GM23338 (cell line): ENCODE measurements at regions not wholly inside any gene's neighbourhood (a gene's known extent, or its start where the extent isn't known, plus 50 kb on each side); places are given as distances from the start of the nearest gene placed in this dataset.

Source experiments
- ATAC-seq: fragments of 200-7000 bp; cut with Tn5 transposase; 3 replicates; pipeline ENCODE4 v1.9.1; 2020
- DNase-seq: peaks from one replicate; pipeline ENCODE4 v3.0.0-alpha.2; 2015; ENCODE audit warnings: low spot score
- H2AFZ ChIP-seq: fragments of 200-600 bp; sonication (generic); 2 replicates; pipeline ENCODE4 v1.8.0; 2016; ENCODE audit warnings: antibody characterized with exemption, mild to moderate bottlenecking, moderate library complexity
- H3F3A ChIP-seq: fragments of 200-600 bp; sonication (generic); replicated peaks from 2 replicates; pipeline ENCODE4 v1.8.0; 2017; ENCODE audit warnings: antibody characterized with exemption, mixed run types, low read depth
- H3K27ac ChIP-seq: fragments of 200-600 bp; sonication (generic); 2 replicates; pipeline ENCODE4 v1.6.1; 2016; ENCODE audit warnings: low read depth
- H3K27me3 ChIP-seq: fragments of 200-600 bp; sonication (generic); 2 replicates; pipeline ENCODE4 v1.8.0; 2016; ENCODE audit warnings: mild to moderate bottlenecking, mixed run types, moderate library complexity; ENCODE audit not compliant: insufficient read depth
- H3K36me3 ChIP-seq: fragments of 200-600 bp; sonication (generic); 2 replicates; pipeline ENCODE4 v1.8.0; 2016; ENCODE audit warnings: mild to moderate bottlenecking; ENCODE audit not compliant: insufficient read depth
- H3K4me1 ChIP-seq: fragments of 200-600 bp; sonication (generic); 2 replicates; pipeline ENCODE4 v1.8.0; 2016; ENCODE audit warnings: mild to moderate bottlenecking, moderate library complexity; ENCODE audit not compliant: insufficient read depth
- H3K4me2 ChIP-seq: fragments of 200-600 bp; sonication (generic); 2 replicates; pipeline ENCODE4 v1.7.1; 2017; ENCODE audit warnings: mixed run types
- H3K4me3 ChIP-seq: fragments of 200-600 bp; sonication (generic); 2 replicates; pipeline ENCODE4 v1.6.1; 2016; ENCODE audit warnings: mixed run types
- H3K79me2 ChIP-seq: fragments of 200-600 bp; sonication (generic); replicated peaks from 2 replicates; pipeline ENCODE4 v1.8.0; 2017; ENCODE audit warnings: mild to moderate bottlenecking; ENCODE audit not compliant: insufficient read depth
- H3K9me2 ChIP-seq: fragments of 200-600 bp; sonication (generic); 2 replicates; pipeline ENCODE4 v1.8.0; 2017; ENCODE audit not compliant: insufficient read depth
- H4K20me1 ChIP-seq: fragments of 200-600 bp; sonication (generic); replicated peaks from 2 replicates; pipeline ENCODE4 v1.8.0; 2017; ENCODE audit warnings: mild to moderate bottlenecking; ENCODE audit not compliant: insufficient read depth
- H3K27ac Mint-ChIP-seq: 2 replicates; pipeline ENCODE4 v1.8.0; 2020; ENCODE audit warnings: inconsistent platforms, mild to moderate bottlenecking, moderate library complexity, mixed read lengths
- H3K27me3 Mint-ChIP-seq: 3 replicates; pipeline ENCODE4 v1.8.0; 2022; ENCODE audit warnings: low read depth, mild to moderate bottlenecking, moderate library complexity, mixed read lengths, inconsistent platforms; ENCODE audit not compliant: insufficient read depth, poor library complexity
- H3K36me3 Mint-ChIP-seq: 3 replicates; pipeline ENCODE4 v1.8.0; 2021; ENCODE audit warnings: low read depth, mild to moderate bottlenecking, inconsistent platforms, moderate library complexity, mixed read lengths
- H3K4me1 Mint-ChIP-seq: 3 replicates; pipeline ENCODE4 v1.8.0; 2020; ENCODE audit warnings: mild to moderate bottlenecking, inconsistent platforms, mixed read lengths
- H3K4me3 Mint-ChIP-seq: 3 replicates; pipeline ENCODE4 v1.8.0; 2021; ENCODE audit warnings: moderate library complexity, mild to moderate bottlenecking, inconsistent platforms, mixed read lengths
- H3K9me3 Mint-ChIP-seq: 3 replicates; pipeline ENCODE4 v1.8.0; 2020; ENCODE audit warnings: moderate library complexity, mild to moderate bottlenecking, inconsistent platforms, mixed read lengths
- CREB1 ChIP-seq: fragments of 250-450 bp; sonication (Bioruptor Pico); IDR thresholded peaks from 2 replicates; pipeline ENCODE4 v1.5.0; 2020; ENCODE audit warnings: low read depth, mild to moderate bottlenecking, moderate library complexity
- EZH2 ChIP-seq: fragments of 200-600 bp; sonication (generic); IDR thresholded peaks from one replicate; pipeline ENCODE4 v1.8.0; 2017; ENCODE audit warnings: antibody characterized with exemption, mild to moderate bottlenecking, low read depth; ENCODE audit not compliant: unreplicated experiment
- JUNB ChIP-seq: IDR thresholded peaks from one replicate; pipeline ENCODE4 v1.6.1; 2016; ENCODE audit warnings: antibody characterized with exemption; ENCODE audit not compliant: unreplicated experiment
- NANOG ChIP-seq: IDR thresholded peaks from 2 replicates; pipeline ENCODE4 v1.6.1; 2016; ENCODE audit warnings: antibody characterized with exemption, borderline replicate concordance
- STAT1 ChIP-seq: IDR thresholded peaks from one replicate; pipeline ENCODE4 v1.6.1; 2016; ENCODE audit warnings: antibody characterized with exemption; ENCODE audit not compliant: unreplicated experiment
- ZNF114 ChIP-seq: fragments of 250-450 bp; sonication (Bioruptor Pico); IDR thresholded peaks from 2 replicates; pipeline ENCODE4 v1.5.0; 2020; ENCODE audit warnings: mild to moderate bottlenecking, moderate library complexity
- TF ChIP-seq, protein P1 (sequence below): IDR thresholded peaks from one replicate; pipeline ENCODE4 v1.6.1; 2018; ENCODE audit warnings: antibody characterized with exemption; ENCODE audit not compliant: unreplicated experiment
- TF ChIP-seq, protein P2 (sequence below): IDR thresholded peaks from 2 replicates; pipeline ENCODE4 v1.6.1; 2016; ENCODE audit warnings: antibody characterized with exemption
- TF ChIP-seq, protein P3 (sequence below), 2 experiments: fragments of 200-600 bp in 1 of 2; sonication (generic) in 1 of 2; conservative IDR thresholded peaks; 2 replicates each; pipeline versions ENCODE4 v1.5.1 to v1.6.1; 2016 to 2017; ENCODE audit warnings: antibody characterized with exemption in 2 of 2, low read depth in 2 of 2, mild to moderate bottlenecking in 2 of 2, moderate library complexity in 1 of 2

DNA sequence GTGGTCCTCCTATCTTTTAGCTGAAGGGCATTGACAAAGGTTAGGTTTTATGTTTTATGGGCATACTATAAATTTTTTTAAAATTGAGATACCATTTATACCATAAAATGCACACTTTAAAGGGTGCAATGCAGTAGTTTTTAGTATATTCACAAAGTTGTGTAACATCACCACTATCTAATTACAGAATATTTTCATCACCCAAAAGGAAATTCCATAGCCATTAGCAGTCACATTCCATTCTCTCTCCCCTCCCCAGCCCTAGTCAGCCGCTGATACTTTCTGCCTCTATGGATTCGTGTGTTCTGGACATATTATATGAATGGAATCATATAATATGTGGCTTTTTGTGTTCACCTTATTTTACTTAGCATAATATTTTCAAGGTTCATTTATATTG lies 135.8 kb upstream of the B3GALT2 start (continued):
- TF ChIP-seq, protein P1, sequence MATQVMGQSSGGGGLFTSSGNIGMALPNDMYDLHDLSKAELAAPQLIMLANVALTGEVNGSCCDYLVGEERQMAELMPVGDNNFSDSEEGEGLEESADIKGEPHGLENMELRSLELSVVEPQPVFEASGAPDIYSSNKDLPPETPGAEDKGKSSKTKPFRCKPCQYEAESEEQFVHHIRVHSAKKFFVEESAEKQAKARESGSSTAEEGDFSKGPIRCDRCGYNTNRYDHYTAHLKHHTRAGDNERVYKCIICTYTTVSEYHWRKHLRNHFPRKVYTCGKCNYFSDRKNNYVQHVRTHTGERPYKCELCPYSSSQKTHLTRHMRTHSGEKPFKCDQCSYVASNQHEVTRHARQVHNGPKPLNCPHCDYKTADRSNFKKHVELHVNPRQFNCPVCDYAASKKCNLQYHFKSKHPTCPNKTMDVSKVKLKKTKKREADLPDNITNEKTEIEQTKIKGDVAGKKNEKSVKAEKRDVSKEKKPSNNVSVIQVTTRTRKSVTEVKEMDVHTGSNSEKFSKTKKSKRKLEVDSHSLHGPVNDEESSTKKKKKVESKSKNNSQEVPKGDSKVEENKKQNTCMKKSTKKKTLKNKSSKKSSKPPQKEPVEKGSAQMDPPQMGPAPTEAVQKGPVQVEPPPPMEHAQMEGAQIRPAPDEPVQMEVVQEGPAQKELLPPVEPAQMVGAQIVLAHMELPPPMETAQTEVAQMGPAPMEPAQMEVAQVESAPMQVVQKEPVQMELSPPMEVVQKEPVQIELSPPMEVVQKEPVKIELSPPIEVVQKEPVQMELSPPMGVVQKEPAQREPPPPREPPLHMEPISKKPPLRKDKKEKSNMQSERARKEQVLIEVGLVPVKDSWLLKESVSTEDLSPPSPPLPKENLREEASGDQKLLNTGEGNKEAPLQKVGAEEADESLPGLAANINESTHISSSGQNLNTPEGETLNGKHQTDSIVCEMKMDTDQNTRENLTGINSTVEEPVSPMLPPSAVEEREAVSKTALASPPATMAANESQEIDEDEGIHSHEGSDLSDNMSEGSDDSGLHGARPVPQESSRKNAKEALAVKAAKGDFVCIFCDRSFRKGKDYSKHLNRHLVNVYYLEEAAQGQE, result no peak
- TF ChIP-seq ZNF114 (CRISPR knock-in tag) (no peak), STAT1 (no peak), EZH2 (no peak), NANOG (no peak), JUNB (no peak)
- TF ChIP-seq, protein P2, sequence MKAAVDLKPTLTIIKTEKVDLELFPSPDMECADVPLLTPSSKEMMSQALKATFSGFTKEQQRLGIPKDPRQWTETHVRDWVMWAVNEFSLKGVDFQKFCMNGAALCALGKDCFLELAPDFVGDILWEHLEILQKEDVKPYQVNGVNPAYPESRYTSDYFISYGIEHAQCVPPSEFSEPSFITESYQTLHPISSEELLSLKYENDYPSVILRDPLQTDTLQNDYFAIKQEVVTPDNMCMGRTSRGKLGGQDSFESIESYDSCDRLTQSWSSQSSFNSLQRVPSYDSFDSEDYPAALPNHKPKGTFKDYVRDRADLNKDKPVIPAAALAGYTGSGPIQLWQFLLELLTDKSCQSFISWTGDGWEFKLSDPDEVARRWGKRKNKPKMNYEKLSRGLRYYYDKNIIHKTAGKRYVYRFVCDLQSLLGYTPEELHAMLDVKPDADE, result no peak

DNA sequence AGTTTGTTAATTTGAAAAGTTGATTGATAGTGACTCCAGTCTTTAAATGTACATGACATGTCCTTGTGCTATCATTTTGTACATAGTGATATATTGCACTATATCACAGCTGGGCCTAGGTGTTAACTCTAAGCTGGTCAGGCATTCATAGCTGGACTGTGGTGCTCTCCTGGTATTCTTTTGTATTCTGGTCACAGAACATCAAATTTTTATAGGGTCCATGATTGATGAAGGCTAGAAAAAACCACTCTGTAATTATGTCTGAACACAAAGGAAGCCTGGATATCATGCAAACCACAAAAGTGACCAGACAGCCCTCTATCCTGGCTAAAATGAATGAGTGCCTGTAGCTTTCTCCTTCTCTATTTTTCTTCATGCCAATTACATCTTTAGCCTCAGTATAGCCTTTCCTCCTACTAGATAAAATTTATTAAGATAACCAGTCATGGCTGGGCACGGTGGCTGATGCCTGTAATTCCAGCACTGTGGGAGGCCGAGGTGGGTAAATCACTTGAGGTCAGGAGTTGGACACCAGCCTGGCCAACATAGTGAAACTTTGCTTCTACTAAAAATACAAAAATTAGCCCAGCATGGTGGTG lies 134.9 kb upstream of the B3GALT2 start:
- H3K4me3 Mint-ChIP-seq, result no peak overlapping the region
- no peak for TF ChIP-seq NANOG
- TF ChIP-seq, protein P2, result no peak
- TF ChIP-seq EZH2, result no peak
- TF ChIP-seq, protein P3, sequence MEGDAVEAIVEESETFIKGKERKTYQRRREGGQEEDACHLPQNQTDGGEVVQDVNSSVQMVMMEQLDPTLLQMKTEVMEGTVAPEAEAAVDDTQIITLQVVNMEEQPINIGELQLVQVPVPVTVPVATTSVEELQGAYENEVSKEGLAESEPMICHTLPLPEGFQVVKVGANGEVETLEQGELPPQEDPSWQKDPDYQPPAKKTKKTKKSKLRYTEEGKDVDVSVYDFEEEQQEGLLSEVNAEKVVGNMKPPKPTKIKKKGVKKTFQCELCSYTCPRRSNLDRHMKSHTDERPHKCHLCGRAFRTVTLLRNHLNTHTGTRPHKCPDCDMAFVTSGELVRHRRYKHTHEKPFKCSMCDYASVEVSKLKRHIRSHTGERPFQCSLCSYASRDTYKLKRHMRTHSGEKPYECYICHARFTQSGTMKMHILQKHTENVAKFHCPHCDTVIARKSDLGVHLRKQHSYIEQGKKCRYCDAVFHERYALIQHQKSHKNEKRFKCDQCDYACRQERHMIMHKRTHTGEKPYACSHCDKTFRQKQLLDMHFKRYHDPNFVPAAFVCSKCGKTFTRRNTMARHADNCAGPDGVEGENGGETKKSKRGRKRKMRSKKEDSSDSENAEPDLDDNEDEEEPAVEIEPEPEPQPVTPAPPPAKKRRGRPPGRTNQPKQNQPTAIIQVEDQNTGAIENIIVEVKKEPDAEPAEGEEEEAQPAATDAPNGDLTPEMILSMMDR (conservative IDR thresholded peaks at IDR 0.05; ENCODE audit: low read depth in 2 of 2), result no peak
- no peak for TF ChIP-seq CREB1 (CRISPR knock-in tag)
- TF ChIP-seq, protein P1, result no peak
- no peak for TF ChIP-seq ZNF114 (CRISPR knock-in tag)

More for the DNA sequence above, 134.9 kb upstream of the B3GALT2 start:
- Histone ChIP-seq H2AFZ (no peak overlapping the region), H3K27me3 (no peaks in the 10 kb centered on the region), H3K4me3 (no peak overlapping the region), H3K36me3 (no peaks in the 10 kb centered on the region), H3K4me2 (no peak overlapping the region), H3K27ac (no peak overlapping the region), H3K79me2 (no peaks in the 10 kb centered on the region), H3F3A (no peaks in the 10 kb centered on the region), H4K20me1 (no peaks in the 10 kb centered on the region), H3K9me2 (no peaks in the 10 kb centered on the region), H3K4me1 (no peaks in the 10 kb centered on the region)
- no peaks in the 10 kb centered on the region for H3K27me3 Mint-ChIP-seq
- H3K27ac Mint-ChIP-seq, result no peak overlapping the region
- DNase-seq (no peak), ATAC-seq (no peak)
- H3K36me3 Mint-ChIP-seq, result peaks cover 3% of the 10 kb centered on the region; the same call in 1 of the 3 replicates
- no peaks in the 10 kb centered on the region for H3K4me1 Mint-ChIP-seq
- peaks cover 8% of the 10 kb centered on the region for H3K9me3 Mint-ChIP-seq
